Gastrocnemius medialis (tissue), 4 donors: ENCODE measurements at regions not wholly inside any gene's neighbourhood (a gene's known extent, or its start where the extent isn't known, plus 50 kb on each side); places are given as distances from the start of the nearest gene placed in this dataset.

Experiments used
- POLR2A ChIP-seq, 2 donors: fragments of 450-650 bp; IDR thresholded peaks; one replicate each; pipeline ENCODE4 v1.6.1; 2017; ENCODE audit warnings: antibody characterized with exemption in 2 of 2, mild to moderate bottlenecking in 2 of 2, moderate library complexity in 2 of 2
- TF ChIP-seq, protein P1 (sequence below), 5 experiments: fragments of 450-650 bp in 3 of 5; fragments of 200-600 bp in 2 of 5; sonication (generic) in 2 of 5; IDR thresholded peaks in 4 of 5; conservative IDR thresholded peaks in 1 of 5; 1 replicate in 4 of 5; 2 replicates in 1 of 5; pipeline ENCODE4 v1.5.1; 2016 to 2019; ENCODE audit warnings: antibody characterized with exemption in 5 of 5, mild to moderate bottlenecking in 3 of 5, moderate library complexity in 3 of 5

DNA sequence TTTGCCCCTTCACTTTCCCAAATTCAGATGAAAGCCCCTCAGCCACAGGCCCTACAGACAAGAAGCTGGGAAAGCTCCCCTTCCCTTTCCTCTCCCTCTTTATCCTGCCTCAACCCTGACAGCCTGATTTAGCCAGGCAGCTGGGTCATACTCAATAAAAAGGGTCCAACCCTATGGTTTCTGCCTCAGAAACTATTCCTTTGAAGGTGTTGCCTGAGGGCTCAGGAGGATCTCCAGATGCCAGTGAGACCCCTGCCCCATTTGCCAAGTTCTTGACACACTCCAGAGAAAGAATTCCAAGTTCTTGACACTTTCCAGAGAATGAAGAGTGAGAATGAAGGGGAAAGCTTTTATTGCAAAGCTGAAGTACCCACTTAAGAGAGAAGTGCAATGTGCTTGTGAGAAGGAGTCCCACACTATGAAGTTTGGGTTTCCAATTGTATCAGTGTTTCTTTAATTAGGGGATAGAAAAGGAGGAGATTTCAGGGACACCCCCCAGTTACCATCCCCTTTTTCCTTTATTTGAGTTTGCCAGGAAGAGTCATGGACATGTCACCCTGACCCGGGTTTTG lies 576.2 kb downstream of the METTL4 start:
- TF ChIP-seq, protein P1, sequence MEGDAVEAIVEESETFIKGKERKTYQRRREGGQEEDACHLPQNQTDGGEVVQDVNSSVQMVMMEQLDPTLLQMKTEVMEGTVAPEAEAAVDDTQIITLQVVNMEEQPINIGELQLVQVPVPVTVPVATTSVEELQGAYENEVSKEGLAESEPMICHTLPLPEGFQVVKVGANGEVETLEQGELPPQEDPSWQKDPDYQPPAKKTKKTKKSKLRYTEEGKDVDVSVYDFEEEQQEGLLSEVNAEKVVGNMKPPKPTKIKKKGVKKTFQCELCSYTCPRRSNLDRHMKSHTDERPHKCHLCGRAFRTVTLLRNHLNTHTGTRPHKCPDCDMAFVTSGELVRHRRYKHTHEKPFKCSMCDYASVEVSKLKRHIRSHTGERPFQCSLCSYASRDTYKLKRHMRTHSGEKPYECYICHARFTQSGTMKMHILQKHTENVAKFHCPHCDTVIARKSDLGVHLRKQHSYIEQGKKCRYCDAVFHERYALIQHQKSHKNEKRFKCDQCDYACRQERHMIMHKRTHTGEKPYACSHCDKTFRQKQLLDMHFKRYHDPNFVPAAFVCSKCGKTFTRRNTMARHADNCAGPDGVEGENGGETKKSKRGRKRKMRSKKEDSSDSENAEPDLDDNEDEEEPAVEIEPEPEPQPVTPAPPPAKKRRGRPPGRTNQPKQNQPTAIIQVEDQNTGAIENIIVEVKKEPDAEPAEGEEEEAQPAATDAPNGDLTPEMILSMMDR (IDR thresholded peaks at IDR 0.05 in 4 of 5, conservative IDR thresholded peaks at IDR 0.05 in 1 of 5): no peak
- TF ChIP-seq POLR2A (IDR thresholded peaks at IDR 0.05): no peak
